Astrocyte (in vitro differentiated cells and primary cell): ENCODE measurements at regions not wholly inside any gene's neighbourhood (a gene's known extent, or its start where the extent isn't known, plus 50 kb on each side); places are given as distances from the start of the nearest gene placed in this dataset.

ENCODE experiments used
- DNase-seq: peaks from one replicate; pipeline ENCODE4 v3.0.0-alpha.2; 2010; ENCODE audit warnings: low read depth
- FAIRE-seq: peaks from 2 replicates; lab custom pipeline; 2011; peaks lifted over from hg19 to GRCh38; lab: Jason Lieb, UNC
- H2AFZ ChIP-seq: 2 replicates; pipeline ENCODE4 v1.6.0; 2012; ENCODE audit warnings: low read depth, low read length, inconsistent platforms
- H3K27ac ChIP-seq: 2 replicates; pipeline ENCODE4 v1.5.1; 2011; ENCODE audit warnings: low read depth, low read length, inconsistent platforms
- H3K27me3 ChIP-seq: 2 replicates; pipeline ENCODE4 v1.6.0; 2011; ENCODE audit warnings: low read length, inconsistent platforms; ENCODE audit not compliant: insufficient read depth
- H3K36me3 ChIP-seq: 2 replicates; pipeline ENCODE4 v1.5.1; 2011; ENCODE audit warnings: low read length, inconsistent platforms; ENCODE audit not compliant: insufficient read depth
- H3K4me1 ChIP-seq: 2 replicates; pipeline ENCODE4 v1.5.1; 2011; ENCODE audit warnings: low read length, inconsistent platforms; ENCODE audit not compliant: insufficient read depth
- H3K4me2 ChIP-seq: 2 replicates; pipeline ENCODE4 v1.6.0; 2012; ENCODE audit warnings: low read length, inconsistent platforms
- H3K4me3 ChIP-seq: 2 replicates; pipeline ENCODE4 v1.5.1; 2011; ENCODE audit warnings: low read depth, mild to moderate bottlenecking, low read length, inconsistent platforms; ENCODE audit not compliant: insufficient read depth
- H3K79me2 ChIP-seq: 2 replicates; pipeline ENCODE4 v1.6.0; 2012; ENCODE audit warnings: mild to moderate bottlenecking, low read length, inconsistent platforms; ENCODE audit not compliant: insufficient read depth
- H3K9ac ChIP-seq: 2 replicates; pipeline ENCODE4 v1.6.0; 2012; ENCODE audit warnings: mild to moderate bottlenecking, low read length, inconsistent platforms
- H3K9me3 ChIP-seq: 2 replicates; pipeline ENCODE4 v1.5.1; 2012; ENCODE audit warnings: low read depth, mild to moderate bottlenecking, low read length, inconsistent platforms; ENCODE audit not compliant: insufficient read depth
- H4K20me1 ChIP-seq: 2 replicates; pipeline ENCODE4 v1.6.0; 2012; ENCODE audit warnings: low read length, inconsistent platforms; ENCODE audit not compliant: insufficient read depth
- H3K27ac Mint-ChIP-seq: one replicate; pipeline ENCODE4 v1.8.0; 2021; ENCODE audit warnings: mild to moderate bottlenecking, mixed read lengths; ENCODE audit not compliant: unreplicated experiment
- H3K27me3 Mint-ChIP-seq: one replicate; pipeline ENCODE4 v1.8.0; 2021; ENCODE audit warnings: low read depth, mixed read lengths; ENCODE audit not compliant: unreplicated experiment
- H3K36me3 Mint-ChIP-seq: one replicate; pipeline ENCODE4 v1.8.0; 2021; ENCODE audit warnings: low read depth, mixed read lengths; ENCODE audit not compliant: unreplicated experiment
- H3K4me1 Mint-ChIP-seq: one replicate; pipeline ENCODE4 v1.8.0; 2021; ENCODE audit warnings: low read depth, mixed read lengths; ENCODE audit not compliant: unreplicated experiment
- H3K4me3 Mint-ChIP-seq: one replicate; pipeline ENCODE4 v1.8.0; 2021; ENCODE audit warnings: mild to moderate bottlenecking, moderate library complexity, mixed read lengths; ENCODE audit not compliant: unreplicated experiment
- H3K9me3 Mint-ChIP-seq: one replicate; pipeline ENCODE4 v1.8.0; 2021; ENCODE audit warnings: mild to moderate bottlenecking, mixed read lengths; ENCODE audit not compliant: unreplicated experiment
- CTCF ChIP-seq: IDR thresholded peaks from 2 replicates; pipeline ENCODE4 v1.5.1; 2011; ENCODE audit warnings: low read depth, mild to moderate bottlenecking, inconsistent platforms, low read length, moderate library complexity; ENCODE audit not compliant: insufficient read depth
- EZH2 ChIP-seq: IDR thresholded peaks from 2 replicates; pipeline ENCODE4 v1.6.1; 2012; ENCODE audit warnings: mild to moderate bottlenecking, low read length, inconsistent platforms; ENCODE audit not compliant: insufficient read depth

GRCh38 chr2:18284331-18284730 is 276.1 kb downstream of the RDH14 start:
- H3K79me2 ChIP-seq, result no peaks in the 10 kb centered on the region
- H3K9me3 ChIP-seq, result no peaks in the 10 kb centered on the region
- Mint-ChIP-seq H3K36me3 (no peaks in the 10 kb centered on the region), H3K9me3 (no peaks in the 10 kb centered on the region), H3K27me3 (no peaks in the 10 kb centered on the region), H3K27ac (no peak overlapping the region), H3K4me3 (no peak overlapping the region), H3K4me1 (no peaks in the 10 kb centered on the region)
- no peak overlapping the region for H3K27ac ChIP-seq
- H3K4me1 ChIP-seq, result no peaks in the 10 kb centered on the region
- no peak overlapping the region for H2AFZ ChIP-seq
- H3K4me2 ChIP-seq, result no peak overlapping the region
- H3K36me3 ChIP-seq, result no peaks in the 10 kb centered on the region
- H3K27me3 ChIP-seq, result no peaks in the 10 kb centered on the region
- no peak for FAIRE-seq
- H4K20me1 ChIP-seq, result no peaks in the 10 kb centered on the region
- no peak for DNase-seq
- H3K9ac ChIP-seq, result no peak overlapping the region
- TF ChIP-seq EZH2 (no peak), CTCF (no peak)
- no peak overlapping the region for H3K4me3 ChIP-seq

- Histone ChIP-seq H3K9me3 (no peaks in the 10 kb centered on the region), H3K4me2 (no peak overlapping the region), H3K4me1 (no peaks in the 10 kb centered on the region), H3K9ac (no peak overlapping the region), H3K27ac (no peak overlapping the region), H3K27me3 (no peaks in the 10 kb centered on the region), H3K36me3 (no peaks in the 10 kb centered on the region), H3K79me2 (no peaks in the 10 kb centered on the region), H4K20me1 (no peaks in the 10 kb centered on the region), H3K4me3 (no peak overlapping the region), H2AFZ (no peak overlapping the region)
- no peak for DNase-seq
- no peaks in the 10 kb centered on the region for H3K36me3 Mint-ChIP-seq
- TF ChIP-seq CTCF (no peak), EZH2 (no peak)
- H3K4me3 Mint-ChIP-seq, result no peak overlapping the region
- no peaks in the 10 kb centered on the region for H3K27me3 Mint-ChIP-seq
- no peak overlapping the region for H3K27ac Mint-ChIP-seq
- H3K4me1 Mint-ChIP-seq, result no peaks in the 10 kb centered on the region
- FAIRE-seq, result no peak
- H3K9me3 Mint-ChIP-seq, result no peaks in the 10 kb centered on the region
These were observed 278.4 kb downstream of the RDH14 start for GRCh38 chr2:18282026-18282425.

- H3K27ac Mint-ChIP-seq, result no peak overlapping the region
- no peaks in the 10 kb centered on the region for H3K36me3 Mint-ChIP-seq
- no peaks in the 10 kb centered on the region for H3K4me1 Mint-ChIP-seq
- H3K4me3 ChIP-seq, result no peak overlapping the region
- DNase-seq (no peak), FAIRE-seq (no peak)
- no peak overlapping the region for H3K4me2 ChIP-seq
- no peak overlapping the region for H2AFZ ChIP-seq
- no peaks in the 10 kb centered on the region for H3K9me3 ChIP-seq
- H3K36me3 ChIP-seq, result no peaks in the 10 kb centered on the region
- H3K27me3 Mint-ChIP-seq, result no peaks in the 10 kb centered on the region
- no peak overlapping the region for H3K27ac ChIP-seq
- H3K79me2 ChIP-seq, result no peaks in the 10 kb centered on the region
- peaks cover 3% of the 10 kb centered on the region for H3K9me3 Mint-ChIP-seq
- no peaks in the 10 kb centered on the region for H4K20me1 ChIP-seq
- H3K4me1 ChIP-seq, result no peaks in the 10 kb centered on the region
- H3K4me3 Mint-ChIP-seq, result no peak overlapping the region
- H3K27me3 ChIP-seq, result no peaks in the 10 kb centered on the region
- no peak overlapping the region for H3K9ac ChIP-seq
- no peak for TF ChIP-seq CTCF
- TF ChIP-seq EZH2, result no peak
These were observed 283.8 kb downstream of the RDH14 start for GRCh38 chr2:18276583-18277075.
